GM23338 (cell line): ENCODE measurements at regions not wholly inside any gene's neighbourhood (a gene's known extent, or its start where the extent isn't known, plus 50 kb on each side); places are given as distances from the start of the nearest gene placed in this dataset.

Experiments
- CREB1 ChIP-seq: fragments of 250-450 bp; sonication (Bioruptor Pico); IDR thresholded peaks from 2 replicates; pipeline ENCODE4 v1.5.0; 2020; ENCODE audit warnings: low read depth, mild to moderate bottlenecking, moderate library complexity
- CTCF ChIP-seq, 2 experiments: fragments of 200-600 bp in 1 of 2; sonication (generic) in 1 of 2; conservative IDR thresholded peaks; 2 replicates each; pipeline versions ENCODE4 v1.5.1 to v1.6.1; 2016 to 2017; ENCODE audit warnings: antibody characterized with exemption in 2 of 2, low read depth in 2 of 2, mild to moderate bottlenecking in 2 of 2, moderate library complexity in 1 of 2
- ETS1 ChIP-seq: IDR thresholded peaks from 2 replicates; pipeline ENCODE4 v1.6.1; 2016; ENCODE audit warnings: antibody characterized with exemption
- EZH2 ChIP-seq: fragments of 200-600 bp; sonication (generic); IDR thresholded peaks from one replicate; pipeline ENCODE4 v1.8.0; 2017; ENCODE audit warnings: antibody characterized with exemption, mild to moderate bottlenecking, low read depth; ENCODE audit not compliant: unreplicated experiment
- EZH2phosphoT487 ChIP-seq: fragments of 200-600 bp; sonication (generic); IDR thresholded peaks from one replicate; pipeline ENCODE4 v1.8.1; 2018; ENCODE audit warnings: antibody characterized with exemption; ENCODE audit not compliant: unreplicated experiment
- JUNB ChIP-seq: IDR thresholded peaks from one replicate; pipeline ENCODE4 v1.6.1; 2016; ENCODE audit warnings: antibody characterized with exemption; ENCODE audit not compliant: unreplicated experiment
- NANOG ChIP-seq: IDR thresholded peaks from 2 replicates; pipeline ENCODE4 v1.6.1; 2016; ENCODE audit warnings: antibody characterized with exemption, borderline replicate concordance
- POLR2AphosphoS5 ChIP-seq: IDR thresholded peaks from 2 replicates; pipeline ENCODE4 v1.6.1; 2016; ENCODE audit warnings: antibody characterized with exemption, low read depth
- REST ChIP-seq: IDR thresholded peaks from one replicate; pipeline ENCODE4 v1.6.1; 2018; ENCODE audit warnings: antibody characterized with exemption; ENCODE audit not compliant: unreplicated experiment
- STAT1 ChIP-seq: IDR thresholded peaks from one replicate; pipeline ENCODE4 v1.6.1; 2016; ENCODE audit warnings: antibody characterized with exemption; ENCODE audit not compliant: unreplicated experiment
- ZNF114 ChIP-seq: fragments of 250-450 bp; sonication (Bioruptor Pico); IDR thresholded peaks from 2 replicates; pipeline ENCODE4 v1.5.0; 2020; ENCODE audit warnings: mild to moderate bottlenecking, moderate library complexity

GRCh38 chr2:220044383-220044782 lies 417.0 kb downstream of the SLC4A3 start:
- TF ChIP-seq CTCF (conservative IDR thresholded peaks at IDR 0.05; ENCODE audit: low read depth in 2 of 2) (no peak), EZH2 (no peak), CREB1 (CRISPR knock-in tag) (no peak), EZH2phosphoT487 (no peak), POLR2AphosphoS5 (no peak), REST (no peak), JUNB (no peak), ZNF114 (CRISPR knock-in tag) (no peak), NANOG (no peak), ETS1 (no peak), STAT1 (no peak)
